Liver (tissue), 8 donors: ENCODE measurements at regions not wholly inside any gene's neighbourhood (a gene's known extent, or its start where the extent isn't known, plus 50 kb on each side); places are given as distances from the start of the nearest gene placed in this dataset.

Experiments
- DNase-seq: peaks from one replicate; pipeline ENCODE4 v3.0.0-alpha.2; 2017; ENCODE audit warnings: low spot score
- H3K27ac ChIP-seq, 2 donors: one replicate each; pipeline ENCODE4 v1.7.0; 2013; ENCODE audit warnings: inconsistent platforms in 2 of 2, low read length in 2 of 2, control low read depth in 1 of 2, low read depth in 1 of 2, mild to moderate bottlenecking in 1 of 2
- H3K27me3 ChIP-seq, 4 donors: one replicate each; pipeline versions ENCODE4 v1.6.1 to v1.7.0; 2013; ENCODE audit warnings: low read length in 3 of 4, inconsistent platforms in 1 of 4, mild to moderate bottlenecking in 1 of 4, moderate library complexity in 1 of 4; ENCODE audit not compliant: control insufficient read depth in 4 of 4, insufficient read depth in 4 of 4
- H3K36me3 ChIP-seq, 4 donors: one replicate each; pipeline versions ENCODE4 v1.6.1 to v1.7.0; 2013; ENCODE audit warnings: low read length in 3 of 4, mild to moderate bottlenecking in 3 of 4, low read depth in 1 of 4, moderate library complexity in 1 of 4; ENCODE audit not compliant: control insufficient read depth in 4 of 4, insufficient read depth in 3 of 4
- H3K4me1 ChIP-seq, 4 donors: one replicate each; pipeline versions ENCODE4 v1.6.1 to v1.7.0; 2013; ENCODE audit warnings: low read length in 3 of 4, mild to moderate bottlenecking in 3 of 4, moderate library complexity in 1 of 4; ENCODE audit not compliant: control insufficient read depth in 4 of 4, insufficient read depth in 4 of 4
- H3K4me3 ChIP-seq, 3 donors: one replicate each; pipeline versions ENCODE4 v1.6.1 to v1.7.0; 2013; ENCODE audit warnings: low read length in 3 of 3, control low read depth in 1 of 3, low read depth in 1 of 3, mild to moderate bottlenecking in 1 of 3
- H3K9ac ChIP-seq, 2 donors: one replicate each; pipeline ENCODE4 v1.7.0; 2013; ENCODE audit warnings: low read length in 2 of 2, mild to moderate bottlenecking in 2 of 2, moderate library complexity in 2 of 2, control low read depth in 1 of 2, low read depth in 1 of 2
- H3K9me3 ChIP-seq, 4 donors: one replicate each; pipeline versions ENCODE4 v1.6.1 to v1.7.0; 2013; ENCODE audit warnings: low read length in 3 of 4; ENCODE audit not compliant: control insufficient read depth in 4 of 4
- FOXA1 ChIP-seq: IDR thresholded peaks from 2 replicates; pipeline ENCODE4 v1.6.1; 2016; ENCODE audit warnings: antibody characterized with exemption
- HNF4A ChIP-seq, 2 donors: conservative IDR thresholded peaks; 2 replicates each; pipeline ENCODE4 v1.6.1; 2016; ENCODE audit warnings: antibody characterized with exemption in 2 of 2, mild to moderate bottlenecking in 2 of 2
- HNF4G ChIP-seq: IDR thresholded peaks from 2 replicates; pipeline ENCODE4 v1.6.1; 2016; ENCODE audit warnings: antibody characterized with exemption
- JUND ChIP-seq, 2 donors: IDR thresholded peaks; 2 replicates each; pipeline ENCODE4 v1.6.1; 2016; ENCODE audit warnings: antibody characterized with exemption in 2 of 2
- NR2F2 ChIP-seq: IDR thresholded peaks from 2 replicates; pipeline ENCODE4 v1.6.1; 2016; ENCODE audit warnings: antibody characterized with exemption
- RAD21 ChIP-seq, 2 donors: IDR thresholded peaks; 2 replicates each; pipeline ENCODE4 v1.6.1; 2016; ENCODE audit warnings: antibody characterized with exemption in 2 of 2, mild to moderate bottlenecking in 2 of 2
- SP1 ChIP-seq: IDR thresholded peaks from 2 replicates; pipeline ENCODE4 v1.6.1; 2018; ENCODE audit warnings: antibody characterized with exemption, mild to moderate bottlenecking
- YY1 ChIP-seq: IDR thresholded peaks from 2 replicates; pipeline ENCODE4 v1.6.1; 2016; ENCODE audit warnings: antibody characterized with exemption, mild to moderate bottlenecking
- WGBS: extraction: QIAGEN DNeasy Blood & Tissue Kit; methylation state at CpG from one replicate; pipeline ENCODE4 v1.1.7; 2013; 5-methylcytosine and 5-hydroxymethylcytosine counted together
- TF ChIP-seq, protein P1 (sequence below): fragments of 150-350 bp; IDR thresholded peaks from 2 replicates; pipeline ENCODE4 v1.5.1; 2017; ENCODE audit warnings: improper control_type of control experiment, low read depth, low read length; ENCODE audit not compliant: missing input control
- TF ChIP-seq, protein P2 (sequence below): IDR thresholded peaks from 2 replicates; pipeline ENCODE4 v1.6.1; 2016; ENCODE audit warnings: antibody characterized with exemption
- TF ChIP-seq, protein P3 (sequence below): IDR thresholded peaks from 2 replicates; pipeline ENCODE4 v1.6.1; 2016; ENCODE audit warnings: antibody characterized with exemption
- TF ChIP-seq, protein P4 (sequence below): IDR thresholded peaks from 2 replicates; pipeline ENCODE4 v1.6.1; 2016; ENCODE audit warnings: antibody characterized with exemption, mild to moderate bottlenecking
- donor health status: healthy.
- donor health status: healthy.
- donor health status: healthy.
- donor health status: healthy.
- donor health status: healthy.

DNA sequence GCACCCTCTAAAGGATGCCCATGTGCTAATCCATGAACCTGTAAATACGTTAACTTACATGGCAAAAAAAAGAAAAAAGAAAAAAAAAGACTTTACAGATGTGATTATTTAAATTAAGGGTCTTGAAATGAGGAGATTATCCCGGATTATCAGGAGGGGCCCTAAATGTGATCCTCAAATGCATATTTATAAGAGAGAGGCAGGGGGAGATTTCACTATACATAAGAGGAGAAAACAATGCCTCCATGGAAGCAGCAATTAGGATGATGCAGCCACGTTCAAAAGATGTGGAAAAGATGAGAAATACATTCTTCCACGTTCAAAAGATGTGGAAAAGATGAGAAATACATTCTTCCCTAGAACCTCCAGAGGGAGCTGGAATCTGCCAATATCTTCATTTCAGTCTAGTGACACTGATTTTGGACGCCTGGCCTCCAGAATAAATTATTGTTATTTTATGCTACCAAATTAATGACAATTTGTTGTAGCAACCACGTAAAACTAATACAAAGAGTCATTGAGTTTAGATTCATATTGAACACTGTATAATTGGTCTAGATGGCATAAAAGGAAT lies 328.4 kb upstream of the GNAI1 start:
- no peaks in the 10 kb centered on the region for H3K36me3 ChIP-seq
- no peak overlapping the region for H3K27ac ChIP-seq
- TF ChIP-seq FOXA1 (no peak), RAD21 (IDR thresholded peaks at IDR 0.05) (peak; percentile 60 to 65)
- TF ChIP-seq, protein P1, sequence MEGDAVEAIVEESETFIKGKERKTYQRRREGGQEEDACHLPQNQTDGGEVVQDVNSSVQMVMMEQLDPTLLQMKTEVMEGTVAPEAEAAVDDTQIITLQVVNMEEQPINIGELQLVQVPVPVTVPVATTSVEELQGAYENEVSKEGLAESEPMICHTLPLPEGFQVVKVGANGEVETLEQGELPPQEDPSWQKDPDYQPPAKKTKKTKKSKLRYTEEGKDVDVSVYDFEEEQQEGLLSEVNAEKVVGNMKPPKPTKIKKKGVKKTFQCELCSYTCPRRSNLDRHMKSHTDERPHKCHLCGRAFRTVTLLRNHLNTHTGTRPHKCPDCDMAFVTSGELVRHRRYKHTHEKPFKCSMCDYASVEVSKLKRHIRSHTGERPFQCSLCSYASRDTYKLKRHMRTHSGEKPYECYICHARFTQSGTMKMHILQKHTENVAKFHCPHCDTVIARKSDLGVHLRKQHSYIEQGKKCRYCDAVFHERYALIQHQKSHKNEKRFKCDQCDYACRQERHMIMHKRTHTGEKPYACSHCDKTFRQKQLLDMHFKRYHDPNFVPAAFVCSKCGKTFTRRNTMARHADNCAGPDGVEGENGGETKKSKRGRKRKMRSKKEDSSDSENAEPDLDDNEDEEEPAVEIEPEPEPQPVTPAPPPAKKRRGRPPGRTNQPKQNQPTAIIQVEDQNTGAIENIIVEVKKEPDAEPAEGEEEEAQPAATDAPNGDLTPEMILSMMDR, result peak; percentile 19
- H3K4me3 ChIP-seq, result no peak overlapping the region
- WGBS, result 36% methylated on average over 6 of the region's 6 CpGs
- H3K4me1 ChIP-seq, result no peaks in the 10 kb centered on the region
- no peak for DNase-seq
- H3K9me3 ChIP-seq, result no peaks in the 10 kb centered on the region
- H3K9ac ChIP-seq, result no peak overlapping the region
- no peaks in the 10 kb centered on the region for H3K27me3 ChIP-seq

DNA sequence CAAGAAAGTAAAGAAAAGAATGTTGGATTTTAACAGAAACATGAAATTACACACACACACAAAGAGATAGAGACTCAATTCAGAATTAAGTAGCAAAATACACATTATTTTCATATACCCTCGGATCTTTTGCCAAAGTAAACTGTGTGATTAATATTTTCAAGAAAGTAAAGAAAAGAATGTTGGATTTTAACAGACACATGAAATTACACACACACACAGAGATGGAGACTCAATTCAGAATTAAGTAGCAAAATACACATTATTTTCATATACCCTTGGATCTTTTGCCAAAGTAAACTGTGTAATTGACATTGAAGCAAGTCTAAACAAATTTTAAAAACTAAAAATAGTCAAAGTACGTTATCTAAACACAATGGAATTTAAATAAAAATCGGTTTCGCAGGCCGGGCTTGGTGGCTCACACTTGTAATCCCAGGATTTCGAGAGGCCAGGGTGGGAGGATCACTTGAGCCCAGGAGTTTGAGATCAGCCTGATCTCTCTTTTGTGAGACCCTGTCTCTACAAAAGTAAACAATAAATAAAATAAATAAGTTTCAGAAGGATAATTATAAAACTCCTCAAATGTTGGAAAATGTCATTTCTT lies 337.3 kb upstream of the MAGI2 start:
- TF ChIP-seq, protein P2, sequence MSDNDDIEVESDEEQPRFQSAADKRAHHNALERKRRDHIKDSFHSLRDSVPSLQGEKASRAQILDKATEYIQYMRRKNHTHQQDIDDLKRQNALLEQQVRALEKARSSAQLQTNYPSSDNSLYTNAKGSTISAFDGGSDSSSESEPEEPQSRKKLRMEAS, result no peak
- TF ChIP-seq SP1 (no peak), NR2F2 (no peak), HNF4A (conservative IDR thresholded peaks at IDR 0.05) (no peak), HNF4G (no peak), JUND (IDR thresholded peaks at IDR 0.05) (no peak), YY1 (no peak), RAD21 (IDR thresholded peaks at IDR 0.05) (no peak), FOXA1 (no peak)
- TF ChIP-seq, protein P3, sequence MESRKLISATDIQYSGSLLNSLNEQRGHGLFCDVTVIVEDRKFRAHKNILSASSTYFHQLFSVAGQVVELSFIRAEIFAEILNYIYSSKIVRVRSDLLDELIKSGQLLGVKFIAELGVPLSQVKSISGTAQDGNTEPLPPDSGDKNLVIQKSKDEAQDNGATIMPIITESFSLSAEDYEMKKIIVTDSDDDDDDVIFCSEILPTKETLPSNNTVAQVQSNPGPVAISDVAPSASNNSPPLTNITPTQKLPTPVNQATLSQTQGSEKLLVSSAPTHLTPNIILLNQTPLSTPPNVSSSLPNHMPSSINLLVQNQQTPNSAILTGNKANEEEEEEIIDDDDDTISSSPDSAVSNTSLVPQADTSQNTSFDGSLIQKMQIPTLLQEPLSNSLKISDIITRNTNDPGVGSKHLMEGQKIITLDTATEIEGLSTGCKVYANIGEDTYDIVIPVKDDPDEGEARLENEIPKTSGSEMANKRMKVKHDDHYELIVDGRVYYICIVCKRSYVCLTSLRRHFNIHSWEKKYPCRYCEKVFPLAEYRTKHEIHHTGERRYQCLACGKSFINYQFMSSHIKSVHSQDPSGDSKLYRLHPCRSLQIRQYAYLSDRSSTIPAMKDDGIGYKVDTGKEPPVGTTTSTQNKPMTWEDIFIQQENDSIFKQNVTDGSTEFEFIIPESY, result no peak
- TF ChIP-seq, protein P4, sequence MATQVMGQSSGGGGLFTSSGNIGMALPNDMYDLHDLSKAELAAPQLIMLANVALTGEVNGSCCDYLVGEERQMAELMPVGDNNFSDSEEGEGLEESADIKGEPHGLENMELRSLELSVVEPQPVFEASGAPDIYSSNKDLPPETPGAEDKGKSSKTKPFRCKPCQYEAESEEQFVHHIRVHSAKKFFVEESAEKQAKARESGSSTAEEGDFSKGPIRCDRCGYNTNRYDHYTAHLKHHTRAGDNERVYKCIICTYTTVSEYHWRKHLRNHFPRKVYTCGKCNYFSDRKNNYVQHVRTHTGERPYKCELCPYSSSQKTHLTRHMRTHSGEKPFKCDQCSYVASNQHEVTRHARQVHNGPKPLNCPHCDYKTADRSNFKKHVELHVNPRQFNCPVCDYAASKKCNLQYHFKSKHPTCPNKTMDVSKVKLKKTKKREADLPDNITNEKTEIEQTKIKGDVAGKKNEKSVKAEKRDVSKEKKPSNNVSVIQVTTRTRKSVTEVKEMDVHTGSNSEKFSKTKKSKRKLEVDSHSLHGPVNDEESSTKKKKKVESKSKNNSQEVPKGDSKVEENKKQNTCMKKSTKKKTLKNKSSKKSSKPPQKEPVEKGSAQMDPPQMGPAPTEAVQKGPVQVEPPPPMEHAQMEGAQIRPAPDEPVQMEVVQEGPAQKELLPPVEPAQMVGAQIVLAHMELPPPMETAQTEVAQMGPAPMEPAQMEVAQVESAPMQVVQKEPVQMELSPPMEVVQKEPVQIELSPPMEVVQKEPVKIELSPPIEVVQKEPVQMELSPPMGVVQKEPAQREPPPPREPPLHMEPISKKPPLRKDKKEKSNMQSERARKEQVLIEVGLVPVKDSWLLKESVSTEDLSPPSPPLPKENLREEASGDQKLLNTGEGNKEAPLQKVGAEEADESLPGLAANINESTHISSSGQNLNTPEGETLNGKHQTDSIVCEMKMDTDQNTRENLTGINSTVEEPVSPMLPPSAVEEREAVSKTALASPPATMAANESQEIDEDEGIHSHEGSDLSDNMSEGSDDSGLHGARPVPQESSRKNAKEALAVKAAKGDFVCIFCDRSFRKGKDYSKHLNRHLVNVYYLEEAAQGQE, result no peak
- TF ChIP-seq, protein P1, result no peak
- H3K9me3 ChIP-seq, result no peaks in the 10 kb centered on the region
- H3K4me1 ChIP-seq, result no peaks in the 10 kb centered on the region
- no peak for DNase-seq
- H3K9ac ChIP-seq, result no peak overlapping the region
- no peaks in the 10 kb centered on the region for H3K27me3 ChIP-seq
- no peaks in the 10 kb centered on the region for H3K36me3 ChIP-seq
- 64% methylated on average over 6 of the region's 6 CpGs for WGBS
- no peak overlapping the region for H3K27ac ChIP-seq
- H3K4me3 ChIP-seq, result no peak overlapping the region
